AG10803 (cell line): ENCODE measurements at regions not wholly inside any gene's neighbourhood (a gene's known extent, or its start where the extent isn't known, plus 50 kb on each side); places are given as distances from the start of the nearest gene placed in this dataset.

ENCODE experiments used
- DNase-seq: peaks from one replicate; pipeline ENCODE4 v3.0.0; 2010; ENCODE audit warnings: low read depth
- H3K4me3 ChIP-seq: 2 replicates; pipeline ENCODE4 v1.5.1; 2011; ENCODE audit warnings: mild to moderate bottlenecking, low read length, control low read depth
- CTCF ChIP-seq: conservative IDR thresholded peaks from 2 replicates; pipeline ENCODE4 v1.5.1; 2011; ENCODE audit warnings: mild to moderate bottlenecking, low read length, control low read depth, inconsistent platforms

GRCh38 chr16:35497399-35497798, 2038.0 kb downstream of the TP53TG3F start:
- H3K4me3 ChIP-seq, result no peak overlapping the region
- TF ChIP-seq CTCF, result no peak
- DNase-seq, result no peak

DNA sequence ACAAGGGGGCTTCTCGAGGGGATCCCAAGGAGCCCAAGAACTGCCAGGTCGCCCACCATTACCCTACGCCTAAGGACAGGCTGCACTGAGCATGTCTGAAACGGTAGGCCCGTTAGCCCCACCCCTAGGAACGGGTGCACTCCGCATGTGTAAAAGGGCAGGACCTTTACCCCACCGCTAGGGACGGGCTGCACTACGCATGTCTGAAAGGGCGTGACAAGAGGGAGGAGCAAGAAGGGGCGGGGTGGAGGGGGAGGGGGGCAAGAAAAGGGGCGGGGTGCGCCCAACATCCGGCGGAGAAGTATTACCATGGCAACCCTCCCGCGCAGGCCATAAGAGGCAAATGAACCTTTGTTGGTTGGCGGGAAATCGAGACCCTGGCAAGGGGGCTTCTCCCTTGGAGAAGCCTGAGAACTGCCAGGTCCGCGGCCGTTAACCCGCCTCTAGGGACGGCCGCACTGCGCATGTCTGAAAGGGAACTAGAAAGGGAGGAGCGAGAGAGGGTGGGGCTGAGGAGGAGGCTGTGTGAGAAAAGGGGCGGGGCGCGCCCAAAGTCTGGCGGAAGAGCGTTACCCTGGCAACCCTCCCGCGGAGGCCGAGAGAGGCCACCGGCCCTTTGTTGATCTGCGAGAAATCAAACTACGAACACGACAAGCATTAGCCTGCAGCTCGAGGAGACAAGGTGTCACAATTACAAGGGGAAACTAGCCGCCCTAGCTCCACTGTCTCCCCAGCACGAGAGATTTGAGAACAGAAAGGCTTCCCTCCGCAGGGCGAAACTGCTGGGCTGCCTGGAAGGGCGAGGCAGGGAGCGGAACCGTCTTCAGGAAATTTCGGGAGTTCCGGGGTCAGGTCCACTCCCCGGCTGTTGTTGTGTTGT, 2046.8 kb downstream of the TP53TG3F start:
- no peak overlapping the region for H3K4me3 ChIP-seq
- no peak for TF ChIP-seq CTCF
- no peak for DNase-seq

DNA sequence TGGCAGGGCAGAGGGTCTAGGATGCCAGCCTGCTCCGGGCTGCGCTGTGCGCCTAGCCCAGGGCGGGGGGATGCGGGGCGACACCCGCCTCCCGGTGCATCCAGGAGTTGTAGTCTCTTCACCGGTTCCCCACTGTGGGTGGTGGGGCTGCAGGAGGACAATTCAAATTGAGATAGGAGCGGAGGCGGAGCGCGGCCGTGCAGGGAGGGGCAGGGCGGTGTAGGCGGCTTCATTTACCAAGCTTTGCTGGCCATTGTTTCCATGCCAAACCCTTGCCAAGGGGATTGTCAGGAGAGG, 2047.4 kb downstream of the TP53TG3F start:
- no peak for DNase-seq
- H3K4me3 ChIP-seq, result no peak overlapping the region
- no peak for TF ChIP-seq CTCF

DNA sequence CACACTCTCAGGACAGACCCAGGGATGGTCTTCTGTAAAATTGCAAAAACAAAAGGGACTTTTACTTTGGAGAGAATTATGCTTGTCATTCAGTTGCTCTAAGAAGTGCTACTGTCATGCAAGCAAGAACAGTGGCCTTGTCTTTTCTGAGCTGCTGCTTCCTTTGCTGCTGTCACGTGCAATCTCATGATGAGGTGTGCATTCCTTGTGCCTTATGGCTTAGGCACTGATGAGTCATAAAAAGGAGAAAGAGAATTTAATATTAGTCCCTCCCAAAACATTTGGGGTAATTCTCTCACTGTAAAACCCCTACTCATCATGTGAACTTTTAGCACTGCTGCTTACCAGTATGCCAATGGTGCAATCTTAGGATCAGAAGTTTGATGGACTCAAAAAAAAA, 2051.3 kb downstream of the TP53TG3F start:
- no peak for TF ChIP-seq CTCF
- no peak overlapping the region for H3K4me3 ChIP-seq
- no peak for DNase-seq

GRCh38 chr16:35516551-35516950, 2057.1 kb downstream of the TP53TG3F start:
- DNase-seq, result no peak
- no peak for TF ChIP-seq CTCF
- H3K4me3 ChIP-seq, result no peak overlapping the region

GRCh38 chr16:35516971-35517370, 2057.6 kb downstream of the TP53TG3F start:
- H3K4me3 ChIP-seq, result no peak overlapping the region
- DNase-seq, result no peak
- no peak for TF ChIP-seq CTCF

GRCh38 chr16:35523991-35524390, 2064.6 kb downstream of the TP53TG3F start:
- DNase-seq, result no peak
- TF ChIP-seq CTCF, result no peak
- H3K4me3 ChIP-seq, result no peak overlapping the region
